ENCODE measurements at regions not wholly inside any gene's neighbourhood (a gene's known extent, or its start where the extent isn't known, plus 50 kb on each side); places are given as distances from the start of the nearest gene placed in this dataset.

DNA sequence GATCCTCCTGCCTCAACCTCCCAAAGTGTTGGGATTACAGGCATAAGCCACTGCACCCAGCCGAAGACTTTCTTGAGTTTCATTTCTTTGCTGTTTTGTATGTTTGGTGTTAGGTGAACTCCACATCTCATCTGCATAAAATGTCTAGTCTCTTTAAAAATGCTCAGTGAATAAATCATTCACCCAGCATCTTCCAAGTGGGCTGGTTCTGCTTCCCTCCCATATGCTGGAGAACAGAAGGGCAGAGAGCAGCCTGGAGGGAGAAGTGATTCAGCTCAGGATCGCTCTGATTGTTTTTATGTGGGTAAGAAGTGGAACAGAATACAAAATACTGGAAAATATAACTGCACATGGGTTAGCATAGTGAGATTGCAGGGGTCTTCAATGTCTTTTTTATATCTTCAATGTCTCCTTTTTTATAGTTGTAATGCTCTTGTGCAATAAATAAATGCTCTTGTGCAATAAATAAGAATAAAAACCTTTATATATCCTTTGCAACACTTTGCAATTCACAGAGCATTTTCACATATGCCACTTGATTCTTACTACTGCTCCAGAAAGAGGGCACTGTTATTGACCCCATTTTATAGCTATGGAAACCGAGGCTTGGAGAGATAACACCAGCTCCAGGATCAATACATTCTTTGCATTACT lies 253.0 kb upstream of the NCKAP5 start:
- in situ Hi-C loops (cut with HindIII; ENCODE audit: low pct_unique_long_range_greater_than_20kb, low sequenced_read_pairs) = no loop called here
- peak; percentile 86 for DNase-seq (ENCODE audit: low read depth)

DNA sequence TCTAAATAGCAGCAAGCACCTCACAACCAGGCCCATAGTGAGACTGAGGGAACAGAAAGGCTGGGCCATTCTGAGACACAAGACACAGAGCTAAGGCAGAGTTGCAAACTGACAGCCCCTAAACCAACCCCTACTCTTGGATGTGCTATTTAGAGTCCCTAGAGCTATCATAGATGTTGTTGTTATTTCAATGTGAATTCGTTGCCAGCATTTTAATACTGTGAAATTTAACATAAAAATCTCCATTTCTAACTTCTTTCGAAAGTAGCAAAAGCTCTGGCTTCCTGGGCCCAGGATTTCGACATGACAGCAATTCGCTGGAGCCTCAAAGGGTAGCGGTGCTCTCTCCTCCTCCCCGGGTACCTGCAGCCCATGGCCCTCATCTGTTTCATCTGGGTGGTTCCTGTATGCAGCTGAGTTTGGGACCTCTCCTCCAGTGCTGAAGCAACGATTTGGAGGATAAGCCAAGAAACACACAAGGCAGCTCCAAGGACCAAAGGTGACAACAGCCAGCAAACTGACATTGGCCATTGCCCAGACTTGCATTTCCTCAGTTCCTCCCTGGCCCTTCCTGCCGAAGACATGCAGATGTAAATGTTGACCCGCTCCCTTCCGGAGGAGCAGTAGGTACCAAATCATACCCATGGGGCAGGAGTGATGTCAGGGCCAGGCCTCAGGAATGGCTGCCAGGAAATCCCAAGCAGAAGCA lies 254.4 kb upstream of the NCKAP5 start:
- DNase-seq (ENCODE audit: low read depth) = no peak
- in situ Hi-C loops (cut with HindIII; ENCODE audit: low pct_unique_long_range_greater_than_20kb, low sequenced_read_pairs) = no loop called here

DNA sequence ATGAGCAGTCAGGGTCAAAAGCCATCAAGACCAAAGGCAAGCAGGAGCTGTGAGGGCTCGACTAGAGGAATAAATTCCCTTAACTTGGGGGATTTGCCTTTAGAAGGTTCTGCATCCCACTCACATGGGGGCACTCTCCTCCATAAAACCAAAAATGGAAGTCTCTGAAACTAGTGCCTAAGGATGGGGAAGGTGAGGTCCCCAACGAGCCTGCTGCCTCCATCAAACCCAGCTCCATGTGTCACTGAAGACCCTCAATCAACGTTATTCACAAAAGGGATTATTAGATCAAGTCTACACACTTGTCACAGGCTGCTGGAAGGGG lies 254.9 kb upstream of the NCKAP5 start:
- no peak for DNase-seq (ENCODE audit: low read depth)
- in situ Hi-C loops (cut with HindIII; ENCODE audit: low pct_unique_long_range_greater_than_20kb, low sequenced_read_pairs) = no loop called here

DNA sequence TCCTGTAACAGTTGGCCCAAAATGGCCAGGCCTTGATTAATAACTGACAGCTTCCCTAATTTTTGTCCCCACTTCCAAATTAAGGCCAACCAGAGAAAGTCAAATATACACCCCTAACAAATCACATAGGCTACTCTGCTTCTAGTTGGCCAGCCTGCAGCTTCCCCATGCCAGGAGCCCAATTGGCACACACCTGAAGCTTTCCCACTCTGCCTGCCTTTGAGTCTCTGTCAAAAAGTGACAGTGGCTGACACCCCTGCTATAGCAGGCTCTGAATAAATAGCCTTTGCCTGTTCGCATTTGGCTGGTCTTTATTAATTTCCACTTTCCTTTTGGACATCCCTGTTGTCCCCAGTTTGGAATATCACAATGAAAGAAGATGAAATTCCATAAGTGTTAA lies 256.6 kb upstream of the NCKAP5 start:
- DNase-seq (ENCODE audit: low read depth) = no peak
- in situ Hi-C loops (cut with HindIII; ENCODE audit: low pct_unique_long_range_greater_than_20kb, low sequenced_read_pairs) = no loop called here

DNA sequence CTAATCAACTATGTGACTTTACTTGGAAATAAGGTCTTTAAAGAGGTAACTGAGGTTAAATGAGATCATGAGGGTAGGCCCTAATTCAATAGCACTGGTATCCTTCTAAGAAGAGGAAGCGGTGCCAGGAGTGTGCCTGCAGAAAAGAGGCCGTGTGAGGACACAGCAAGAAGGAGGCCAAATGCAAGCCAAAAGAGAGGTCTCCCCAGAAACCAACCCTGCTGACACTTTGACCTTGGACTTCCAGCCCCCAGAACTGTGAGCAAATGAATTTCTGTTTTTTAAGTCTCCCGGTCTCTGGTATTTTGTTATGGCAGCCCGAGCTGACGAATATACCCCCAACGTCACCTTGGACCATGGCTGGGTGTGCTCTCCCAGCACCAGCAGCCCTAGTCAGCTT lies 257.5 kb upstream of the NCKAP5 start:
- DNase-seq (ENCODE audit: low read depth) = no peak
- in situ Hi-C loops (cut with HindIII; ENCODE audit: low pct_unique_long_range_greater_than_20kb, low sequenced_read_pairs) = no loop called here

DNA sequence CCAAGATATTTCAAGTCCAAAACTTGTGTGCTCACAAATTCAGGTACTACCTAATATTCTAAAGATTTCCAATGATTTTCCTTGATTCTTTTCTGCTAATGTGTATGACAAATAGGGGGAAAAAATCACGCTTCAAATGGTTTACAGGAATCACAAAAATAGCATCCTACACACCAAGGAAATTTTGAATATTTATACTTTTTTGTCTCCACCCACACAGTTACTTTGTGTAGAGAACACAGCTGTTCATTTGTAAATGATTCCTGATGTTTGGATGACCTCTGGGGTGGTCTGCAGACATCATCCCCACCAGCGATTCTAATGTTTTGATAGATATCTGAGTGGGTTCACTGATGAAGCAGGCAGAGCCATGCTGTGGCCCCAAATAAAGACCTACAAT lies 260.6 kb upstream of the NCKAP5 start:
- no peak for DNase-seq (ENCODE audit: low read depth)
- in situ Hi-C loops (cut with HindIII; ENCODE audit: low pct_unique_long_range_greater_than_20kb, low sequenced_read_pairs) = no loop called here

DNA sequence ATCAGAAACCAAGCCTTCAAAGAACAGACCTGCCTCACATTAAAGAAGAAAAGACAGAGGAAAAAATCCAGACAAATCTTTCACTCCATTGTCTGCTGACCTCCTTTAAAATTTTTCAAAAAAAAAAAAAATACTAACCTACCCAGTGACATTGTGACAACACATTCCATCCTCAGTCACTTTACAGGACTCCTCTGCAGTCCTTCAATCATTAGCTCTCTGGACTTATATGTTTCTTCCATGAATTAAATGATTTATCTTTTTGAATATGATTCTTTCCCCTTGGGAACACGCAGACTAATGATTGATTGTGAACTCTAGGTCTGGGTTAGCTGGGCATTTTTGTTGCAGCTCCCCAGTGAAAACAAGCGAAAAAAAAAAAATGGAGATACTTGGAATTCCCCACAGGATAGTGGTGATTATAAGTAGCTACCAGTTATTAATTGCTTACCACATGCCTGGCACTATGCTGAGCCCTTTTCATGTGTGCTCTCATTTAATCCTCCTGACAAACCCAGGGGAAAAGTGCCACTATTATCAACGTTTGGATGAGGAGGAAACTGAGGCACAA lies 261.3 kb upstream of the NCKAP5 start:
- DNase-seq (ENCODE audit: low read depth) = peak; percentile 66
- in situ Hi-C loops (cut with HindIII; ENCODE audit: low pct_unique_long_range_greater_than_20kb, low sequenced_read_pairs) = no loop called here

DNA sequence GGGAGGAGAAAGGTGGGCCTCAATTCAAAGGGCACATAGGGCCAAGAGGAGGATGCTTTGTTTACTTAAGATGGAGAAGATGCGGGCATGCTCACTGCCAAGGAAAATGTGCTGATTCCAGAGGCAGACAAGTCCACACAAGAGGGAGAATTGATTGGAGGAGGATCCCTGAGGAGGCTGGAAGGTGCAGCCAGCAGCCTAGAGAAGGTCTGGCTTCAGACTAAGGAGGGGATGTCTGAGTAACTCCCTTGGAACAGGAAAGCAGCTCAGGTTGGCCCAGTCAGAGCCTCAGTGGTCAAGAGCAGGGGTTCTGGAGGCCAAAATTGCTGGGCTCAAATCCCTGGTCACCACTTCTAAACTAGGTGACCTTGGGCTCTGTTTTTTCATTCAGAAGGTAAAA lies 265.5 kb upstream of the NCKAP5 start:
- DNase-seq (ENCODE audit: low read depth) = no peak
- in situ Hi-C loops (cut with HindIII; ENCODE audit: low pct_unique_long_range_greater_than_20kb, low sequenced_read_pairs) = no loop called here

DNA sequence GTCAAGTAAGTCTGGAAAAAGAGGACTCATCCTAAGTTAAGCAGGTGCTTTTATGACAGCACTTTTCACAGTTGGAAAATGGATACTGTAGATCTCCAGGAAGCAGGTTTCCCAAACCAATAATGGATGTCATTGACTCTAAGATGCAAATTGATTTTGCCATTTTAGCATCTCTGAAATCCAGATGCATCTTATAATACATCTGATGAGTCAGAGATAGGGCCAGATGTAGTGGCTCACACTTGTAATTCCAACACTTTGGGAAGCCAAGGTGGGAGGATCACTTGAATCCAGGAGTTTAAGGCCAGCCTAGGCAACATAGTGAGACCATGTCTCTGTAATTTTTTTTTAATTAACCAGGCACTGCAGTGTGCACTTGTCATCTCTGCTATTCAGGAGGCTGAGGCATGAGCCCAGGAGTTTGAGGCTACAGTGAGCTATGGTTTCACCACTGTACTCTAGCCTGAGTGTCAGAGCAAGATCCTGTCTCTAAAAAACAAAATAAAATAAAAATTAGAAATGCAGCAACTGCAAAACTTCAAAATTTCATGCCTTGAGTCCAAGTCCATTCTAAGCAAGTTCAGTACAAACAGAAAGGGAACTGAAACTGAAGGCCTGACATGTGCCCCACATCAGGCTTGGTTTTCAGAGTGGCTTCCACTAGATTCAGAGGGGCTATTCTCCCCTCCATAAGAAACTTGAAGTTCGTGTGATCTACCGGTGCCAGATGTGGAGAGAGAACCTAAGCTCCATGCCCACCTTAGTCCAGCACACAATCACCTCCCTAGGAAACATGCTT lies 267.8 kb upstream of the NCKAP5 start:
- in situ Hi-C loops (cut with HindIII; ENCODE audit: low pct_unique_long_range_greater_than_20kb, low sequenced_read_pairs) = no loop called here

DNA sequence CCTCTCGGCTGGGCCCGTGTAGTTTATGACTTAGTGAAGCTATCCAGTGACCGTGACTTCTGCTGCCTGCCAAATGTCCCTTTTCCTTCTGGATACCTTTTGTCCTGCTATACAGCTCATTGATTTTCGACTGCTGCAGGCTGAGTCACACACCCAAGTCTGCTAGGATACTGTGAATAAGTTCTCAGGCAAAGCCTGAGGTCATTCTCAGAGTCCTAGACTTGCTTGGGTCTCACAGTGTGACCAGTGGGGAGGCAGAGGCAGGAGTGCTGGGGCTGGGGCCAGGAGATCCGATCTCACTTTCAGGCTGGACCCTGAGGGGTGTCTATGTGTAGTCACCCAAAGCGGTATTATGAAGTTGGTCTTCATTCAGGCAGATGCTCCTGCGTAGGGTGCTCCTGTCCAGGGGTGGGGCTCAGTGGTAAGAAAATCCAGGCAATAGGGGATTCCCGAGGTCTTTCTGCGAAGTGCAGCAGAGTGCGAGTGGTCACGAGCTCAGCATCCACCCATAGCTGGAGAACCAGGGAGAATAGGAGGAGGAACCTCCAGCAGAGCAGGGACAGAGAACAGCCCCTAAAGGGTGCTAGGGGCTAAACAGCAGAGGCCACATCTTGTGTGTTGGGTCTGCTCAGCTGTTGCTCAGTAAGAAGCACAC lies 268.6 kb upstream of the NCKAP5 start:
- in situ Hi-C loops (cut with HindIII; ENCODE audit: low pct_unique_long_range_greater_than_20kb, low sequenced_read_pairs) = no loop called here

More for the DNA sequence above, 267.8 kb upstream of the NCKAP5 start:
- DNase-seq (ENCODE audit: low read depth) = no peak

DNA sequence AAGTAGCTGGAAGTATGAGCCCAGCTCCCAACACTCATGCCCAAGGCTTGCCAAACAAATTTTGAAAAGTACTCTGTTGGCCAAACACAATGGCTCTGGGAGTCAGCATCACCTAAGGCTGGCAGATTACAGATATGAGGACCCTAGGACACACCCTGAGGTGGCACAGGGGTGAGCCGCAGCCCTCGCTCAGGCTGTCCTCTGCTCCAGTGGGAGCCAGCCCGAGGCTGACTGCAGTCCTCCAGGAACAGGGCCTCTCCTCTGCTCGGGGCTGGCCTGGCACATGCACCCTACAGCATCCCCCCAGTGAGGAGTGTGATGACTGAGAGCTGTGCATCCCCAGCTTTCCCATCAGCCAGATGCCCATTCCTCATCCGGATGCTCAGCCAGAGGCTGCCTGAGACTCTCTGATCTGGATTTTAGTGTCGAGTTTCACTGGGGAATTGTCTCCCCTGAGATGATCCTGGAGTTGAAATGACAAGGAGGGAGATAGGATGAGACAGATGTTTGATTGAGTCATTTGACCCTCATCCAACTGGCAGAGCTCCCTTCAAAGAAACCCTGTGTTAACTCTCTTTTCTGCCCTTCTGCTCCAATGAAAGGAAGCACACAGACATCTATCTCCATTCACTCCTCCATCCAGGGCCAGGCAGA lies 269.3 kb upstream of the NCKAP5 start:
- DNase-seq (ENCODE audit: low read depth) = peak; percentile 31
- in situ Hi-C loops (cut with HindIII; ENCODE audit: low pct_unique_long_range_greater_than_20kb, low sequenced_read_pairs) = no loop called here

More for the DNA sequence above, 268.6 kb upstream of the NCKAP5 start:
- DNase-seq (ENCODE audit: low read depth) = peak; percentile 94

DNA sequence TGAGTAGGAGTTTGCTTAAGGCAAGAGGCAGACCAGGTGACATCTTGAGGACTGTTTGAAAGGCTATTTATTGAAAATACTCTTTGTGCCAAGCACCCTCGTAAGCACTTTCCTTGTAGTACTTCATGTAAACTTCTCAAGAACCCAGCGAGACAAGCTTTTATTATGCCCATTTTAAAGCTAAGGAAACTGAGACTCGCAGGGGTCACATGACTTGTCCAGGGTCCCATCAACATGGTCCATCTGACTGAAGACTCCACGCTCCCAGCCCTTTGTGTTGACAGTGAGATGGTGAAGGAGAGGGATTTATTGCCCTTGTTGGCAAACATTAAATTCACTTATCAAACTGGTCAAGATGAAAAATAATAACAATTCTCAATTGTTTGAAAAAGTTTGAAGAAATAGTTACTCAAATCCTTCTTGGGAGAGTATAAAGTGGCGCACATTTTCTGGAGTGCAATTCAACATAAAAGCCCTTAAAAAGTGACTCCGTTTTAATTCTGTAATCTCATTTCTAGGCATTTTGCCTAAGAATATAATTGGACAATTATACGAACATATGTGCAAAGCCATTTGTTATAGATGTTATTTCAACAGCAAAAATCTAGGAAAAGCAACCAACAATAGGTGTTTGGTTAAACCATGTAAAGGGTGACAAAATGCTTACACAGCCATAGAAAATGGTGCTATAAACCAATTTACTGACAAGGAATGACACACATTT lies 270.5 kb upstream of the NCKAP5 start:
- DNase-seq (ENCODE audit: low read depth) = no peak
- in situ Hi-C loops (cut with HindIII; ENCODE audit: low pct_unique_long_range_greater_than_20kb, low sequenced_read_pairs) = no loop called here

DNA sequence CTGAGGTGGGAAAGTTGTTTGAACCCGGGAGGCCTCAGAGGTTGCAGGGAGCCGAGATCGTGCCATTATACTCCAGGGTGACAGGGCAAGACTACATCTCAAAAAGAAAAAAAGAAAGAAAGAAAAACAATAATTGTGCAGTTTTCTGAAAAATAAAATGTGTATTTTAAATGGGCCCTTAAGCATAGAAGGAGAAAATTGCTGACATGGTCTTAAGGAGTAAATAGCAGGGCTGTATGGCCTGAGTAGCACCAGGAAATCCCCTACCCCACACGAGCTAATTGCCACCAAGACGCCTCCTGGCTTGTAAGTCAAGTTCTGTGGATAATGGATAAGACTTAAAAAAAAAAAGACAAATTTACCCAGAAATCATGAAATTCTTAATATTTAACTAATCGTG lies 271.4 kb upstream of the NCKAP5 start:
- no peak for DNase-seq (ENCODE audit: low read depth)
- in situ Hi-C loops (cut with HindIII; ENCODE audit: low pct_unique_long_range_greater_than_20kb, low sequenced_read_pairs) = no loop called here

DNA sequence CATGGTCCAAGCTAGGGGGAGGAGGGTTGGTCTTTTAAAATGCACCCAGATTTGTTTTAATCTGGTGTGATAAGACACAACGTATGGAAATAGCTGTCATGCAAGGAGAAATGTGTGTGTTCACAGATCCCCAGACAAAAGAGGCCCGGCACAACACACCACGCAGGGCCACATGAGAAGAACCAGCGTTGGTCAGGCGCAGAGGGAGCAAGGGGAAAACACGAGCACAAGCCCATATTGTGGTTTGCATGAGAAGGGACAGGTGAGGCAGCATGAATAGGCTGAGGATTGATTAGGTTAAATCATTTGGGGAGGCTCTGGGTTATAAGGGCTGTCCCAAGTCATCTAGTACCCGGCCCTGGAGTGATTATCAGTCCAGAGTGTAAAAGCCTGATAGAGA lies 272.5 kb upstream of the NCKAP5 start:
- no peak for DNase-seq (ENCODE audit: low read depth)
- in situ Hi-C loops (cut with HindIII; ENCODE audit: low pct_unique_long_range_greater_than_20kb, low sequenced_read_pairs) = no loop called here

DNA sequence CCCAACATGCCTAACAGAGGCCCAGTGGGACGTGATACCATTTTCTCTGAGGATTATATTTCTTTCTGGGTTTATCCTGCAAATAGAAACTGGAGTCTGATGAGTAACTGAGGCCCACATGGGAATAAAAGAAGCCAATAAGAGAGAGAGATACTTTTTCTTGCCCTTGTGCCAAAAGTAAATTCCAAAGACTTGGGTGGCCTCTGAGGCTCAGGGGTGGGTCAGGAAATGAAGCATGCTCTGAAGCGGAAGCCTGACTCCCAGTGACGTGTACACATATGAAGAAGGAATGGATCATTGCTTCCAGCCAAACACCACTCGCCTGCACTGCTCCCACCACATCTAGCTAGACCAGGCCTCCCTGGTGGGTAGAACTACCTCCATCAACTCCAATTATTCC lies 273.6 kb upstream of the NCKAP5 start:
- in situ Hi-C loops (cut with HindIII; ENCODE audit: low pct_unique_long_range_greater_than_20kb, low sequenced_read_pairs) = no loop called here
- peak; percentile 84 for DNase-seq (ENCODE audit: low read depth)

DNA sequence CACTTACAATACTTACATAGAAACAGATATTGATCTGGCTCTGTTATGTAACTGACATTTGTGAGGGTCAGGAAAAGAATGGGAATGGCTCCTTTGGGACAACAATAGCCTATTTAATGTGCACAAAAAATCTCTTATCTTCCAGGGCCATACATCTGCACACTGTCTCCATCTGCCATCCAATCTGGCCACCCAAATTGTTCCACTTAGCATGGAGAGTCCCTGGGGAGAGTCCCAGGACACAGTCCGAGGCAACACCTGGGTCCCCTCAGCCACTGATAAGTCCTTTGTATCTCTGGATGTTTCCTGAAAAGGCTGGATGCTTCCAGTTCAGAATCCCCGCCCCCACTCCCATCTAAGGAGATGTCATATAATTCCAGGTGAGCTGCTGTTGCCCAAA lies 274.2 kb upstream of the NCKAP5 start:
- in situ Hi-C loops (cut with HindIII; ENCODE audit: low pct_unique_long_range_greater_than_20kb, low sequenced_read_pairs) = no loop called here
- DNase-seq (ENCODE audit: low read depth) = no peak

DNA sequence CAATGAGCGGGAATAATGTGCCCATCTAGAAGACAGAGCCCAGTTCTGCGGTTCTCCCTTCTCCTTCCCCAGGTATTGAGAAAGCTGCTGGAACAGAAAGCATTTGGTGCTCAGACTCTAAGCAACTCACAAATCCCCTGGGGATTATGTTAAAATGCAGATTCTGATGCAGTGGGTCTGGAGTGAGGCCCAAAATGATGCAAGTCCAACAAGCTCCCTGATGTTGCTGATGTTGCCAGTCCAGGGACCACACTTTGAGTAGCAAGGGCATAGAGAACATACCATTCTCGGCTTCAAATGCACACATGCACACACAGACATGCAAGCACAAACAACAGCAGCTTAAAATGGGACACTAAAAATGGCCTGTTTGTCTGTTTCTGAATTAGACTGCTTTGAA lies 274.8 kb upstream of the NCKAP5 start:
- DNase-seq (ENCODE audit: low read depth) = no peak
- in situ Hi-C loops (cut with HindIII; ENCODE audit: low pct_unique_long_range_greater_than_20kb, low sequenced_read_pairs) = no loop called here

DNA sequence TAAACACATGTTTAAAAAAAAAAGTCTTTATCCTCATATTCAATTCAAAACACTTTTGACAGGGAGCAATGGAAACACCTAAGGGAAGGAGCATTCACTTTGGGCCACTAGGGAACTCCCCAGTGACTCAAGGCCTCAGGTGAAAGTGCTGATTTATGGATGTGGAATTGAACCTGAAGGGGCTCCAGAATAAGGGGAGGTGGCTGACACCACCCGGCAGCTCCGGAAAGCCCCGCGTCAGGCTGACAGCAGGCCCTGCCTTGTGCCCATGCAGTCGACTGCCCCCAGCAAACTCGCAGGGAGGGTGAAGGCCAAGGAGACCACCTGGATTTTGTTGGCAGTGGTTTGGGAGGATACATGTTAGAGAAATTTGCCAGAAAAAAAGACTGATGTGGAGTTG lies 275.3 kb upstream of the NCKAP5 start:
- in situ Hi-C loops (cut with HindIII; ENCODE audit: low pct_unique_long_range_greater_than_20kb, low sequenced_read_pairs) = no loop called here
- DNase-seq (ENCODE audit: low read depth) = peak; percentile 37

Data from Caki2 (cell line).